ENCODE measurements at regions not wholly inside any gene's neighbourhood (a gene's known extent, or its start where the extent isn't known, plus 50 kb on each side); places are given as distances from the start of the nearest gene placed in this dataset.

GRCh38 chr13:83955011-83955410 is 72.7 kb upstream of the SLITRK1 start:
- TF ChIP-seq, protein P1, sequence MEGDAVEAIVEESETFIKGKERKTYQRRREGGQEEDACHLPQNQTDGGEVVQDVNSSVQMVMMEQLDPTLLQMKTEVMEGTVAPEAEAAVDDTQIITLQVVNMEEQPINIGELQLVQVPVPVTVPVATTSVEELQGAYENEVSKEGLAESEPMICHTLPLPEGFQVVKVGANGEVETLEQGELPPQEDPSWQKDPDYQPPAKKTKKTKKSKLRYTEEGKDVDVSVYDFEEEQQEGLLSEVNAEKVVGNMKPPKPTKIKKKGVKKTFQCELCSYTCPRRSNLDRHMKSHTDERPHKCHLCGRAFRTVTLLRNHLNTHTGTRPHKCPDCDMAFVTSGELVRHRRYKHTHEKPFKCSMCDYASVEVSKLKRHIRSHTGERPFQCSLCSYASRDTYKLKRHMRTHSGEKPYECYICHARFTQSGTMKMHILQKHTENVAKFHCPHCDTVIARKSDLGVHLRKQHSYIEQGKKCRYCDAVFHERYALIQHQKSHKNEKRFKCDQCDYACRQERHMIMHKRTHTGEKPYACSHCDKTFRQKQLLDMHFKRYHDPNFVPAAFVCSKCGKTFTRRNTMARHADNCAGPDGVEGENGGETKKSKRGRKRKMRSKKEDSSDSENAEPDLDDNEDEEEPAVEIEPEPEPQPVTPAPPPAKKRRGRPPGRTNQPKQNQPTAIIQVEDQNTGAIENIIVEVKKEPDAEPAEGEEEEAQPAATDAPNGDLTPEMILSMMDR (IDR thresholded peaks at IDR 0.05 in 8 of 11, conservative IDR thresholded peaks at IDR 0.05 in 3 of 11), result no peak
- TF ChIP-seq POLR2AphosphoS5 (IDR thresholded peaks at IDR 0.05), result no peak
